ENCODE measurements at regions not wholly inside any gene's neighbourhood (a gene's known extent, or its start where the extent isn't known, plus 50 kb on each side); places are given as distances from the start of the nearest gene placed in this dataset.

DNA sequence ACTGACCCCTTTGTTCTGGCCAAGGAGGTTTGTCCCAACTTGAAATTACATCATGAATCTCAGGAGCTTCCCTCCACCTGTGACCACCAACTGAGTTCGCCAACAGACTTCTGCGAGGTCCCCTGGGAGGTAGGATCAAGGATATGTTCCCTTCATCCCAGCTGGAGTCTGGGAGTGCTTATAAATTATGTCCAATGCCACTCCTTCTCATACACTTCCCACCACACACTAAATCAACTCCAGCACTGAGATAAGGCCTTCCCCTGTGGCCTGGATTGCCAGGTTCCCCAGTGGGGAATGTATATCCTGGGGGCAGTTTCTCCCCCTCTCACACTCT is 99.2 kb downstream of the RND3 start:
- ATAC-seq (no peak), DNase-seq (no peak)
- Histone ChIP-seq H3K27me3 (no peaks in the 10 kb centered on the region), H3K4me3 (no peak overlapping the region), H3K36me3 (replicated peaks in 1 of 2; ENCODE audit: insufficient read depth in 1 of 2, low read depth in 2 of 2) (no peaks in the 10 kb centered on the region), H3K27ac (no peak overlapping the region), H3K9me3 (no peaks in the 10 kb centered on the region), H3K4me1 (no peaks in the 10 kb centered on the region)
- whole genome bisulfite sequencing, 2 donors, result 64 to 86% methylated on average over 2 of the region's 2 CpGs
- TF ChIP-seq POLR2A (IDR thresholded peaks at IDR 0.05), result no peak
- TF ChIP-seq, protein P1, sequence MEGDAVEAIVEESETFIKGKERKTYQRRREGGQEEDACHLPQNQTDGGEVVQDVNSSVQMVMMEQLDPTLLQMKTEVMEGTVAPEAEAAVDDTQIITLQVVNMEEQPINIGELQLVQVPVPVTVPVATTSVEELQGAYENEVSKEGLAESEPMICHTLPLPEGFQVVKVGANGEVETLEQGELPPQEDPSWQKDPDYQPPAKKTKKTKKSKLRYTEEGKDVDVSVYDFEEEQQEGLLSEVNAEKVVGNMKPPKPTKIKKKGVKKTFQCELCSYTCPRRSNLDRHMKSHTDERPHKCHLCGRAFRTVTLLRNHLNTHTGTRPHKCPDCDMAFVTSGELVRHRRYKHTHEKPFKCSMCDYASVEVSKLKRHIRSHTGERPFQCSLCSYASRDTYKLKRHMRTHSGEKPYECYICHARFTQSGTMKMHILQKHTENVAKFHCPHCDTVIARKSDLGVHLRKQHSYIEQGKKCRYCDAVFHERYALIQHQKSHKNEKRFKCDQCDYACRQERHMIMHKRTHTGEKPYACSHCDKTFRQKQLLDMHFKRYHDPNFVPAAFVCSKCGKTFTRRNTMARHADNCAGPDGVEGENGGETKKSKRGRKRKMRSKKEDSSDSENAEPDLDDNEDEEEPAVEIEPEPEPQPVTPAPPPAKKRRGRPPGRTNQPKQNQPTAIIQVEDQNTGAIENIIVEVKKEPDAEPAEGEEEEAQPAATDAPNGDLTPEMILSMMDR (IDR thresholded peaks at IDR 0.05), result no peak
- intact Hi-C loops (cut with DNase I), result no loop called here

DNA sequence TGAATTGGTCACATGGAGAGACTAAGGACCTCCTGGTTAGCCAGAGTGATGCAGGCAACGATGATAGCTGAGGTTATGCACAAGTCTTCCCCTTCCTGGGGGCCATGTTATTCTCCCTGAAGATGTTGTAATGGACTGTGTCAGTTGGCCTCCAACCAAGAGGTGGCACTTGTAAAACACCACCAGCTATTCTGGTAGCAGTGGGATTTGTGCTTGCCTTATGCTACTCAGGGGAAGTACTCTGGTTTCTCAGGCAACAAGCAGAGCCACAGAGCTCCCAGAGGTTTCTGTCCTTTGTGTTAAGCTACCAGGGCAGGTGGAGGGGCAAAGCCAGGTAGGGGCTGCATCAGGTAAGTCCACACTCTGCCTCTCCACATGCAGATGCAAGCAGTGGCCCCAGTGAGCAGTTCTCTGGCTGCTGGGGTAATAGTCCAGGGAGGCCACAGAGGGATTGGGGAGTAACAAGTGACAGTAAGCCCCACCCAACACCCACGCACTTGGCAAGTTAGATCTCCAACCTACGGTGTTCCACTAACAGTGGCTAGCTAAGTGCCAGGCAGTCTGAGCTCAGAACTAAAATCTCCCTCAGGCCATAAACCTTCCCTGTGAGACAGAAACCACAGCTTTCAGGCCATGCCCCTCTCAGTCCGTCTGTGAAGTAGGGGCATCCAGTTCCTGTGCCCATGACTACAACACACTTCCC is 99.7 kb downstream of the RND3 start:
- intact Hi-C loops (cut with DNase I), result no loop called here
- Histone ChIP-seq H3K27ac (no peak overlapping the region), H3K36me3 (replicated peaks in 1 of 2; ENCODE audit: insufficient read depth in 1 of 2, low read depth in 2 of 2) (no peaks in the 10 kb centered on the region), H3K27me3 (no peaks in the 10 kb centered on the region), H3K4me3 (no peak overlapping the region), H3K9me3 (no peaks in the 10 kb centered on the region), H3K4me1 (no peaks in the 10 kb centered on the region)
- WGBS, 2 donors, result 67 to 79% methylated on average over 3 to 4 of the region's 4 CpGs
- DNase-seq, result no peak
- no peak for ATAC-seq
- TF ChIP-seq POLR2A (IDR thresholded peaks at IDR 0.05), result no peak
- TF ChIP-seq, protein P1 (IDR thresholded peaks at IDR 0.05), result no peak

DNA sequence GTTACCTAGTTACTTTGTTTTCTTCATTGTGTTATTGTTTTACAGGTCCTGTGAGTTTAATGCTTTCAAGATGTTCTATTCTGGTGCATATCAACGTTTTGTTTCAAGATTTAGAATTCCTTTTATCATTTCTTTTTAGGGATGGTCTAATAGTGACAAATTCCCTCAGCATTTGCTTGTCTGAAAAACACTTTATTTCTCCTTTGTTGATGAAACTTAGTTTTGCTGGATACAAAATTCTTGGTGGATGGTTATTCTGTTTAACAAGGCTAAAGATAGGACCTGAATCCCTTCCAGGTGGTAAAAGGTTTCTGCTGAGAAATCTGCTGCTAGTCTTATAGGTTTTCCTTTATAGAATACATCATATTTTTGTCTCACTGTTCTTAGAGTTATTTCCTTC is 102.3 kb downstream of the RND3 start:
- TF ChIP-seq, protein P1 (IDR thresholded peaks at IDR 0.05), result no peak
- no peak for TF ChIP-seq POLR2A (IDR thresholded peaks at IDR 0.05)
- Histone ChIP-seq H3K36me3 (replicated peaks in 1 of 2; ENCODE audit: insufficient read depth in 1 of 2, low read depth in 2 of 2) (no peaks in the 10 kb centered on the region), H3K4me3 (no peak overlapping the region), H3K27ac (no peak overlapping the region), H3K27me3 (no peaks in the 10 kb centered on the region), H3K9me3 (no peaks in the 10 kb centered on the region), H3K4me1 (no peaks in the 10 kb centered on the region)
- DNase-seq (no peak), ATAC-seq (no peak)
- intact Hi-C loops (cut with DNase I), result no loop called here
- WGBS, 2 donors, result 32 to 39% methylated on average over 1 of the region's 1 CpG

DNA sequence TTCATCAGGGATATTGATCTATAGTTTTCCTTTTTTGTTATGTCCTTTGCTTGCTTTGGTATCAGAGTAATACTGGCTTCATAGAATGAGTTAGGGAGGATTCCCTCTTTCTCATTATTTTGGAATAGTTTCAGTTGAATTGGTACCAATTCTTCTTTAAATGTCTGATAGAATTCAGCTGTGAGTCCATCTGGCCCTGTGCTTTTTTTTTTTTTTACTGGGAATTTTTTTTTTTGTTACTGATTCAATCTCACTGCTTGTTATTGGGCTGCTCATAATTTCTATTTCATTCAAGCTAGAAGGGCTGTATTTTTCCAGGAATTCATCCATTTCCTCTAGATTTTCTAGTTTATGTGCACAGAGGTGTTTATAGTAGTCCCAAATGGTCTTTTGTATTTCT is 103.9 kb downstream of the RND3 start:
- ATAC-seq (no peak), DNase-seq (no peak)
- intact Hi-C loops (cut with DNase I), result no loop called here
- Histone ChIP-seq H3K27ac (no peak overlapping the region), H3K4me1 (no peaks in the 10 kb centered on the region), H3K9me3 (no peaks in the 10 kb centered on the region), H3K4me3 (no peak overlapping the region), H3K27me3 (no peaks in the 10 kb centered on the region), H3K36me3 (replicated peaks in 1 of 2; ENCODE audit: insufficient read depth in 1 of 2, low read depth in 2 of 2) (no peaks in the 10 kb centered on the region)
- TF ChIP-seq, protein P1 (IDR thresholded peaks at IDR 0.05), result no peak
- TF ChIP-seq POLR2A (IDR thresholded peaks at IDR 0.05), result no peak

DNA sequence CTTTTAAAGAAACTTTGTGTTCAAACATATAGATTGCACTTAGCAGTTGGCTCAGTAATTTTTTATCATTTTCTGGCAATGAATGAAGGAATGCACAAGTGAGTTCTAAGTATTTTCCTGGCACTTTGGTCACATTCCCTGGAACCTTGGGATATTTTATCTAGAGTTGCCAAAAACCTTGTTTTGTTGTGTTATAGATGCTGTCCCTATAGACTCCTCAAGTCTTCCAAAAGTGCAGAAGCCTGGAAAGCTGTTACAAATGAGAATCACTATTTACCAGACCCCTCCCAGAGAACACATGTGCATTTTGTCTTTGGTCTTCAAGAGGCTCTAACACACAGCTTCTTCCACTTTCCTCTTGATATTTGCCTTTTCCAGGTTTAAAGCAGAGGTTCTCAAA is 108.3 kb downstream of the RND3 start:
- no peaks in the 10 kb centered on the region for H3K36me3 ChIP-seq (replicated peaks in 1 of 2; ENCODE audit: insufficient read depth in 1 of 2, low read depth in 2 of 2)
- H3K27ac ChIP-seq, result no peak overlapping the region
- DNase-seq (no peak), ATAC-seq (no peak)
- TF ChIP-seq, protein P1 (IDR thresholded peaks at IDR 0.05), result no peak
- no peak for TF ChIP-seq POLR2A (IDR thresholded peaks at IDR 0.05)
- intact Hi-C loops (cut with DNase I), result no loop called here
- no peak overlapping the region for H3K4me3 ChIP-seq
- no peaks in the 10 kb centered on the region for H3K4me1 ChIP-seq
- no peaks in the 10 kb centered on the region for H3K27me3 ChIP-seq
- H3K9me3 ChIP-seq, result no peaks in the 10 kb centered on the region
